Heart right ventricle (tissue), 16 donors: ENCODE measurements at regions not wholly inside any gene's neighbourhood (a gene's known extent, or its start where the extent isn't known, plus 50 kb on each side); places are given as distances from the start of the nearest gene placed in this dataset.
"Not testable (repeated sequence)": the region's sequence is repeated elsewhere in the genome, so short reads cannot be mapped to it uniquely, and the experiment has no call there.

Experiments
- ATAC-seq, 8 donors: fragments of 200-7000 bp; cut with Tn5 transposase; one replicate each; pipeline ENCODE4 v1.9.1; 2020; ENCODE audit warnings: mild to moderate bottlenecking in 8 of 8, moderate library complexity in 8 of 8, moderate number of reproducible peaks in 1 of 8
- DNase-seq, 2 donors: peaks; one replicate each; pipeline ENCODE4 v3.0.0-alpha.2; 2020
- H3K27ac ChIP-seq, 10 donors: fragments of 200-600 bp; sonication (generic) in 2 of 10; one replicate each; pipeline versions ENCODE4 v1.5.0 to v1.8.0; 2020 to 2022; ENCODE audit warnings: mild to moderate bottlenecking in 3 of 10
- H3K27me3 ChIP-seq, 7 donors: fragments of 200-600 bp; one replicate each; pipeline ENCODE4 v1.8.0; 2021 to 2022; ENCODE audit warnings: mild to moderate bottlenecking in 2 of 7
- H3K36me3 ChIP-seq, 9 donors: fragments of 200-600 bp; sonication (generic) in 1 of 9; one replicate each; pipeline versions ENCODE4 v1.5.0 to v1.8.0; 2020 to 2022; ENCODE audit warnings: mild to moderate bottlenecking in 2 of 9
- H3K4me1 ChIP-seq, 9 donors: fragments of 200-600 bp; sonication (generic) in 1 of 9; one replicate each; pipeline versions ENCODE4 v1.5.0 to v1.8.0; 2020 to 2022; ENCODE audit warnings: mild to moderate bottlenecking in 4 of 9
- H3K4me3 ChIP-seq, 10 donors: fragments of 200-600 bp; sonication (generic) in 2 of 10; one replicate each; pipeline versions ENCODE4 v1.5.0 to v1.8.0; 2020 to 2022; ENCODE audit warnings: mild to moderate bottlenecking in 7 of 10, moderate library complexity in 2 of 10
- H3K9me3 ChIP-seq, 11 donors: fragments of 200-600 bp in 10 of 11; sonication (generic) in 2 of 11; one replicate each; pipeline versions ENCODE4 v1.5.0 to v1.8.0; 2013 to 2022; ENCODE audit warnings: mild to moderate bottlenecking in 2 of 11, control low read depth in 1 of 11, moderate library complexity in 1 of 11
- CTCF ChIP-seq, 9 donors: fragments of 200-600 bp; sonication (generic) in 2 of 9; IDR thresholded peaks; one replicate each; pipeline versions ENCODE4 v1.5.0 to v1.8.0; 2021 to 2022; ENCODE audit warnings: antibody characterized with exemption in 9 of 9, mild to moderate bottlenecking in 5 of 9, moderate library complexity in 1 of 9
- WGBS, 2 donors: extraction: QIAGEN DNeasy Blood & Tissue Kit; methylation state at CpG; one replicate each; pipeline ENCODE4 v1.1.7; 2013; ENCODE audit warnings: inconsistent platforms in 1 of 2; 5-methylcytosine and 5-hydroxymethylcytosine counted together
- intact Hi-C, 10 donors: fragments of 100-400 bp; cut with DNase I; formaldehyde crosslinking; loops; one replicate each; pipeline versions ENCODE4 v1.11.1 to v1.14.2; 2022
- donor health status: Arrhythmogenic right ventricular cardiomyopathy.
- donor health status: ischemic (EF 13 %, LVEDD 7.1; RV severe dilation, severe dysfunction).
- donor health status: healthy with polysubstance abuse.
- donor health status: DM: no; HTN: yes; CAD: no.
- donor health status: DM: no; HTN: no; CAD: no.
- donor health status: ischemic (EF 25% LVEDD 6.9; RV normal size, moderate dysfunction).
- donor health status: ischemic (EF 25% LVEDD 5.7; RV mildly dilated, moderate dysfunction).
- donor health status: healthy.
- donor health status: DM: yes; HTN: yes; CAD: no.
- donor health status: Ischemic cardiomyopathy.
- donor health status: ischemic (EF 35%, LVEDD 5.7; RV mildly dilated, moderate dysfunction).
- donor health status: nonischemic (EF 11% LVEDD 7.7; RV severe dilation, severe dysfunction).
- donor health status: DM: yes; HTN: yes; CAD: no.
- donor health status: PGD.
- donor health status: ischemic (EF 29% LVEDD 5.4; RV normal size, mild dysfunction).
- donor health status: nonischemic (EF 23%, LVEDD 6.1; RV moderate dilation, normal function).

- H3K27ac ChIP-seq = no peak overlapping the region
- no peak for TF ChIP-seq CTCF (IDR thresholded peaks at IDR 0.05)
- no peaks in the 10 kb centered on the region for H3K27me3 ChIP-seq
- peaks cover 0 to 7% (median 0%) of the 10 kb centered on the region in 9 donors for H3K4me1 ChIP-seq
- H3K36me3 ChIP-seq = peaks cover 0 to 45% (median 0%) of the 10 kb centered on the region in 9 donors
- no peak for ATAC-seq
- H3K4me3 ChIP-seq = no peak overlapping the region
- no peak for DNase-seq
- H3K9me3 ChIP-seq = peaks cover 0 to 37% (median 4%) of the 10 kb centered on the region in 11 donors
- intact Hi-C loops = loop anchor here in 1 of 10 donors (10.0 kb wide), 1 partner anchor 123 kb away; no protein-coding TSS in a partner anchor
Measured at GRCh38 chr9:94188246-94188645, 70.9 kb upstream of the ZNF169 start.

GRCh38 chr9:94191706-94192105 is 67.4 kb upstream of the ZNF169 start:
- H3K4me3 ChIP-seq, H3K27ac ChIP-seq, ATAC-seq, H3K4me1 ChIP-seq, intact Hi-C loops, DNase-seq, H3K27me3 ChIP-seq: not testable (repeated sequence)
- WGBS, 2 donors = 97 to 98% methylated on average over 6 of the region's 6 CpGs
- peaks cover 0 to 38% (median 4%) of the 10 kb centered on the region in 9 donors for H3K36me3 ChIP-seq
- H3K9me3 ChIP-seq = peaks cover 0 to 65% (median 31%) of the 10 kb centered on the region in 11 donors

GRCh38 chr9:94198414-94198813 is 60.7 kb upstream of the ZNF169 start:
- Histone ChIP-seq H3K27me3 (no peaks in the 10 kb centered on the region), H3K4me1 (peaks cover 0 to 5% (median 0%) of the 10 kb centered on the region in 9 donors), H3K4me3 (no peak overlapping the region), H3K27ac (no peak overlapping the region), H3K9me3 (peaks cover 0 to 36% (median 26%) of the 10 kb centered on the region in 11 donors), H3K36me3 (peaks cover 0 to 19% (median 0%) of the 10 kb centered on the region in 9 donors)
- no peak for ATAC-seq
- 97 to 98% methylated on average over 3 of the region's 3 CpGs for WGBS, 2 donors
- intact Hi-C loops = no loop called here
- DNase-seq = no peak
- TF ChIP-seq CTCF (IDR thresholded peaks at IDR 0.05) = no peak

- Histone ChIP-seq H3K9me3 (peaks cover 0 to 34% (median 14%) of the 10 kb centered on the region in 11 donors), H3K4me3 (no peak overlapping the region), H3K27me3 (no peaks in the 10 kb centered on the region), H3K4me1 (peaks cover 0 to 5% (median 0%) of the 10 kb centered on the region in 9 donors), H3K36me3 (peaks cover 0 to 15% (median 0%) of the 10 kb centered on the region in 9 donors), H3K27ac (no peak overlapping the region)
- DNase-seq = no peak
- intact Hi-C loops = no loop called here
- ATAC-seq = no peak
- no peak for TF ChIP-seq CTCF (IDR thresholded peaks at IDR 0.05)
Measured at GRCh38 chr9:94199776-94200175, 59.3 kb upstream of the ZNF169 start.

- TF ChIP-seq CTCF (IDR thresholded peaks at IDR 0.05) = no peak
- Histone ChIP-seq H3K4me3 (no peak overlapping the region), H3K27ac (no peak overlapping the region), H3K27me3 (no peaks in the 10 kb centered on the region), H3K36me3 (no peaks in the 10 kb centered on the region), H3K9me3 (peaks cover 0 to 21% (median 3%) of the 10 kb centered on the region in 11 donors), H3K4me1 (peaks cover 0 to 5% (median 0%) of the 10 kb centered on the region in 9 donors)
- ATAC-seq (no peak), DNase-seq (no peak)
- WGBS, 2 donors = 68 to 71% methylated on average over 4 of the region's 4 CpGs
- intact Hi-C loops = no loop called here
Measured at GRCh38 chr9:94204174-94204573, 54.9 kb upstream of the ZNF169 start.
